ENCODE measurements at regions not wholly inside any gene's neighbourhood (a gene's known extent, or its start where the extent isn't known, plus 50 kb on each side); places are given as distances from the start of the nearest gene placed in this dataset.

DNA sequence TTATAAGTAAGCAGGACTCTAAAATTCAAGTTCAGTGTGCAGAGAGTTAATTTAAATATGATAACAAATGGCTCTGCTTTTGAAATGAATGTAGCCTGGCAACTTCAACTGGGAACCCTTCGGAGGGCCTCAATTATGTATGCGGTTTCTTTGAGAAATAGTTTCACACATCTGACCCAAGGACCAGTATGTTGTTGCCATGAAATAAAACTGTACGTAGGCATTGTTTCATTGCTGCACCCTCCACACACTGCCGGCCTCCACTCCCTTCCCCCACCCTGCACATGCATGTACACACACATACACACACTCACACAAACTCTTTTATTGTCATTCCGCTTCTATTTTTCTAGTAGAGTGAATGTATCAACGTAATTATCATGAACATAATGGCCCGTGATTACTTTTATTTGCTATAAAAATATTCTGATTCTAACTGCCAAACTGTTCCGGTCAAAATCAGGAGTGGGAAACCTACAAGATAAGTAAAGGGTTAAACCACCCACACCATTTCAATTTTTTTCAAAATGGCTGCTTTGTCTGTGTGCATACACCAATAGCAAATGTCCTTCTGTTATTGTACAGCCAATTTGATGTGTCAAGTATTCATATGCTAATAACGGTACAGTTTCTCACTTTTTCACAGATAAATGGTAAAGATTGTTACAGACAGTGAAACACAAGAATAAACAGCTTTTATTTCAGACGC, 215.5 kb upstream of the TMEM161B start:
- intact Hi-C loops (cut with micrococcal nuclease): no loop called here
- Histone ChIP-seq H3K4me1 (ENCODE audit: control insufficient read depth in 1 of 2, insufficient read depth in 2 of 2, low read length in 2 of 2) (no peaks in the 10 kb centered on the region), H3K27me3 (ENCODE audit: insufficient read depth, low read length) (no peaks in the 10 kb centered on the region), H3K27ac (ENCODE audit: low read depth, low read length) (no peak overlapping the region), H3K79me2 (ENCODE audit: insufficient read depth, low read length) (no peaks in the 10 kb centered on the region), H4K20me1 (ENCODE audit: insufficient read depth) (no peaks in the 10 kb centered on the region), H3K4me3 (replicated peaks in 1 of 2; ENCODE audit: low read depth in 1 of 2, low read length in 2 of 2) (no peak overlapping the region), H3K9me3 (ENCODE audit: control insufficient read depth in 1 of 2, insufficient read depth in 1 of 2, low read depth in 1 of 2, low read length in 2 of 2) (no peaks in the 10 kb centered on the region), H3K9ac (ENCODE audit: low read length) (no peak overlapping the region), H3K9me2 (ENCODE audit: insufficient read depth) (no peaks in the 10 kb centered on the region), H3K4me2 (ENCODE audit: low read length) (no peak overlapping the region), H2AFZ (ENCODE audit: low read depth, low read length, poor library complexity, severe bottlenecking) (peak overlapping the region; percentile 13), H3K36me3 (ENCODE audit: control insufficient read depth in 1 of 2, insufficient read depth in 2 of 2, low read length in 2 of 2) (no peaks in the 10 kb centered on the region)
- no peak for ATAC-seq
- ChIA-PET RAD21 (ENCODE audit: low non-redundant PET in 1 of 2, low total read pairs in 2 of 2, uncharacterized antibody in 2 of 2, unreplicated experiment in 2 of 2) (no interaction called here), POLR2A (no interaction called here), CTCF (no interaction called here)
- TF ChIP-seq, protein P1, sequence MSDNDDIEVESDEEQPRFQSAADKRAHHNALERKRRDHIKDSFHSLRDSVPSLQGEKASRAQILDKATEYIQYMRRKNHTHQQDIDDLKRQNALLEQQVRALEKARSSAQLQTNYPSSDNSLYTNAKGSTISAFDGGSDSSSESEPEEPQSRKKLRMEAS (IDR thresholded peaks at IDR 0.05): no peak
- no peak for TF ChIP-seq EZH2 (IDR thresholded peaks at IDR 0.05)
- no peak for TF ChIP-seq YY1 (IDR thresholded peaks at IDR 0.05; ENCODE audit: extremely low read depth, insufficient replicate concordance, low read depth, low read length)
- no peak for TF ChIP-seq EZH2phosphoT487 (IDR thresholded peaks at IDR 0.05; ENCODE audit: borderline replicate concordance)
- TF ChIP-seq FOSL1 (IDR thresholded peaks at IDR 0.05; ENCODE audit: low read depth): no peak
- TF ChIP-seq SRF (IDR thresholded peaks at IDR 0.05; ENCODE audit: low read depth): no peak
- TF ChIP-seq JUND (IDR thresholded peaks at IDR 0.05): no peak
- no peak for TF ChIP-seq EGR1 (IDR thresholded peaks at IDR 0.05; ENCODE audit: low read depth)
- no peak for TF ChIP-seq POLR2AphosphoS5 (IDR thresholded peaks at IDR 0.05; ENCODE audit: low read depth, low read length)
- no peak for TF ChIP-seq TCF7L2 (IDR thresholded peaks at IDR 0.05; ENCODE audit: borderline replicate concordance, extremely low read depth, insufficient read depth, insufficient read length)
- TF ChIP-seq, protein P2, sequence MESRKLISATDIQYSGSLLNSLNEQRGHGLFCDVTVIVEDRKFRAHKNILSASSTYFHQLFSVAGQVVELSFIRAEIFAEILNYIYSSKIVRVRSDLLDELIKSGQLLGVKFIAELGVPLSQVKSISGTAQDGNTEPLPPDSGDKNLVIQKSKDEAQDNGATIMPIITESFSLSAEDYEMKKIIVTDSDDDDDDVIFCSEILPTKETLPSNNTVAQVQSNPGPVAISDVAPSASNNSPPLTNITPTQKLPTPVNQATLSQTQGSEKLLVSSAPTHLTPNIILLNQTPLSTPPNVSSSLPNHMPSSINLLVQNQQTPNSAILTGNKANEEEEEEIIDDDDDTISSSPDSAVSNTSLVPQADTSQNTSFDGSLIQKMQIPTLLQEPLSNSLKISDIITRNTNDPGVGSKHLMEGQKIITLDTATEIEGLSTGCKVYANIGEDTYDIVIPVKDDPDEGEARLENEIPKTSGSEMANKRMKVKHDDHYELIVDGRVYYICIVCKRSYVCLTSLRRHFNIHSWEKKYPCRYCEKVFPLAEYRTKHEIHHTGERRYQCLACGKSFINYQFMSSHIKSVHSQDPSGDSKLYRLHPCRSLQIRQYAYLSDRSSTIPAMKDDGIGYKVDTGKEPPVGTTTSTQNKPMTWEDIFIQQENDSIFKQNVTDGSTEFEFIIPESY (IDR thresholded peaks at IDR 0.05; ENCODE audit: extremely low read depth, insufficient replicate concordance, low read length): no peak
- no peak for TF ChIP-seq POLR2A (IDR thresholded peaks at IDR 0.05; ENCODE audit: borderline replicate concordance, extremely low read depth, insufficient read depth, insufficient read length)
- TF ChIP-seq, protein P3, sequence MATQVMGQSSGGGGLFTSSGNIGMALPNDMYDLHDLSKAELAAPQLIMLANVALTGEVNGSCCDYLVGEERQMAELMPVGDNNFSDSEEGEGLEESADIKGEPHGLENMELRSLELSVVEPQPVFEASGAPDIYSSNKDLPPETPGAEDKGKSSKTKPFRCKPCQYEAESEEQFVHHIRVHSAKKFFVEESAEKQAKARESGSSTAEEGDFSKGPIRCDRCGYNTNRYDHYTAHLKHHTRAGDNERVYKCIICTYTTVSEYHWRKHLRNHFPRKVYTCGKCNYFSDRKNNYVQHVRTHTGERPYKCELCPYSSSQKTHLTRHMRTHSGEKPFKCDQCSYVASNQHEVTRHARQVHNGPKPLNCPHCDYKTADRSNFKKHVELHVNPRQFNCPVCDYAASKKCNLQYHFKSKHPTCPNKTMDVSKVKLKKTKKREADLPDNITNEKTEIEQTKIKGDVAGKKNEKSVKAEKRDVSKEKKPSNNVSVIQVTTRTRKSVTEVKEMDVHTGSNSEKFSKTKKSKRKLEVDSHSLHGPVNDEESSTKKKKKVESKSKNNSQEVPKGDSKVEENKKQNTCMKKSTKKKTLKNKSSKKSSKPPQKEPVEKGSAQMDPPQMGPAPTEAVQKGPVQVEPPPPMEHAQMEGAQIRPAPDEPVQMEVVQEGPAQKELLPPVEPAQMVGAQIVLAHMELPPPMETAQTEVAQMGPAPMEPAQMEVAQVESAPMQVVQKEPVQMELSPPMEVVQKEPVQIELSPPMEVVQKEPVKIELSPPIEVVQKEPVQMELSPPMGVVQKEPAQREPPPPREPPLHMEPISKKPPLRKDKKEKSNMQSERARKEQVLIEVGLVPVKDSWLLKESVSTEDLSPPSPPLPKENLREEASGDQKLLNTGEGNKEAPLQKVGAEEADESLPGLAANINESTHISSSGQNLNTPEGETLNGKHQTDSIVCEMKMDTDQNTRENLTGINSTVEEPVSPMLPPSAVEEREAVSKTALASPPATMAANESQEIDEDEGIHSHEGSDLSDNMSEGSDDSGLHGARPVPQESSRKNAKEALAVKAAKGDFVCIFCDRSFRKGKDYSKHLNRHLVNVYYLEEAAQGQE (IDR thresholded peaks at IDR 0.05; ENCODE audit: low read depth): no peak
- TF ChIP-seq ELF1 (IDR thresholded peaks at IDR 0.05; ENCODE audit: borderline replicate concordance, low read depth): no peak
- TF ChIP-seq SIN3A (IDR thresholded peaks at IDR 0.05; ENCODE audit: low read depth): no peak
- TF ChIP-seq ZFX (IDR thresholded peaks at IDR 0.05): no peak
- no peak for TF ChIP-seq SP1 (IDR thresholded peaks at IDR 0.05; ENCODE audit: low read depth)
- no peak for DNase-seq (ENCODE audit: low read depth, low spot score)
- BruUV-seq (replicated peaks): no TSS peak
